D721Med (cell line): ENCODE measurements at regions not wholly inside any gene's neighbourhood (a gene's known extent, or its start where the extent isn't known, plus 50 kb on each side); places are given as distances from the start of the nearest gene placed in this dataset.

Source experiments
- DNase-seq: peaks from one replicate; pipeline ENCODE4 v3.0.0; 2011; ENCODE audit warnings: low spot score; ENCODE audit not compliant: insufficient read length
- FAIRE-seq: peaks from 2 replicates; lab custom pipeline; 2011; peaks lifted over from hg19 to GRCh38; lab: Jason Lieb, UNC
- CTCF ChIP-seq: IDR thresholded peaks from 2 replicates; pipeline ENCODE4 v1.5.1; 2012; ENCODE audit warnings: mild to moderate bottlenecking, control low read depth; ENCODE audit not compliant: insufficient read depth; ENCODE audit errors: missing control alignments

DNA sequence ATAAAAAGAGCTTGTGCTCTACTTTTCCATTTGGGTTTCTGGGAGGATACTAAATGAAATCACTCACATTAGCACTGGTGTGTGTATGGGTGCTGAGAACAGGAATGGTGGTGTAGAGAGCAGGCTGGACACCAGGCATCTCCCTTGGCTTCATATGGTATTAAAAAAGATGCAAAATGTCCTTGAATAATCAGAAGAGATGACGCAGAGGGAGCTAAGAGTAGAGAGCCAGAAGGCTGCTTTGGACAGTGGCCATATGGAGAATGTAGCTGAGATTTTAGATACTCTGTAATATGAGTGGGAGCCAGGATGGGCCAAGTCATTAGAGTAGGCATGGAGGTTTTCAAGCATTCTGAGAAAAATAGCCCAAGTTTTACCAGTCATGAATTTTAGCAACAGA, 112.3 kb upstream of the ZRANB2 start:
- DNase-seq (no peak), FAIRE-seq (no peak)
- TF ChIP-seq CTCF: no peak

DNA sequence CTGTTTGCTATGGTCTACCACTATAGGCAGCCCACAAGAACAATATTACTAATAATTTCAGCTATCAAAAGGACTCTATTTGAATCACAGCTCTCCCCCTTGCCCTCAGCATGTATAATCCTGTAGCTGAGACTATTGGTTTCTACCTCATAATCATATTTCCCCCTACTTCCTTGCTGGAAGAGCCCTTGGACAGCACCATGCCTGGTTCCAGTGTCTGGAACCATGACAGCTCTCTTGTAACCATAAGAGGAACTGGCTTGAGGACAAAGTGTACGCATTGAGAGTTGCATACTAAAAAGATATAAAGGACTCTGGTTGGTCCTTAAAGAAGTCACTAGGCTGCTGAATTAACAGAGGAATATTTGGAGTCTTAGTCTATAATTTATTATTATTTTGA, 110.7 kb upstream of the ZRANB2 start:
- FAIRE-seq: no peak
- DNase-seq: no peak
- no peak for TF ChIP-seq CTCF

GRCh38 chr1:71190843-71191242, 110.0 kb upstream of the ZRANB2 start:
- FAIRE-seq: no peak
- DNase-seq: no peak
- no peak for TF ChIP-seq CTCF

GRCh38 chr1:71184410-71184809, 103.6 kb upstream of the ZRANB2 start:
- no peak for FAIRE-seq
- no peak for TF ChIP-seq CTCF
- no peak for DNase-seq

GRCh38 chr1:71179997-71180396, 99.2 kb upstream of the ZRANB2 start:
- DNase-seq: no peak
- no peak for FAIRE-seq
- TF ChIP-seq CTCF: no peak

DNA sequence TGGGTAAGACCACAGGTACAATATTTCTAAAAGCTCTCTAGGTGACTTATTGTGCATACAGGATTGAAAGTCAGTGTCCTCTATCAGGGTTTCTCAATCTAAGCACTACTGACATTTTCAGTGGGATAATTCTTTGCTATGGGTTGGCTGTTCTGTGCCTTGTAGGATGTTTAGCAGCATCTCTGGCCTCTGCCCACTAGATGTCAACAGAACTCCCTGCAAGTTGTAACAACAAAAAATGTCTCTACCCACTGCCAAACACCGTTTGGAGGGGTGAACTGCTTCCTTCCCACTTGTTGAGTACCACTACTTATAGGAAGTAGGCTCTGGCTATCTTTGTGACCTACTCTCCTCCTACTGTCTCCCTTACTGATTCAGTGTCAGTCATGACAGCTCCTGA, 90.1 kb upstream of the ZRANB2 start:
- FAIRE-seq (no peak), DNase-seq (no peak)
- no peak for TF ChIP-seq CTCF

GRCh38 chr1:71167505-71167904, 86.7 kb upstream of the ZRANB2 start:
- DNase-seq: no peak
- no peak for TF ChIP-seq CTCF
- no peak for FAIRE-seq
